ENCODE measurements at regions not wholly inside any gene's neighbourhood (a gene's known extent, or its start where the extent isn't known, plus 50 kb on each side); places are given as distances from the start of the nearest gene placed in this dataset.

DNA sequence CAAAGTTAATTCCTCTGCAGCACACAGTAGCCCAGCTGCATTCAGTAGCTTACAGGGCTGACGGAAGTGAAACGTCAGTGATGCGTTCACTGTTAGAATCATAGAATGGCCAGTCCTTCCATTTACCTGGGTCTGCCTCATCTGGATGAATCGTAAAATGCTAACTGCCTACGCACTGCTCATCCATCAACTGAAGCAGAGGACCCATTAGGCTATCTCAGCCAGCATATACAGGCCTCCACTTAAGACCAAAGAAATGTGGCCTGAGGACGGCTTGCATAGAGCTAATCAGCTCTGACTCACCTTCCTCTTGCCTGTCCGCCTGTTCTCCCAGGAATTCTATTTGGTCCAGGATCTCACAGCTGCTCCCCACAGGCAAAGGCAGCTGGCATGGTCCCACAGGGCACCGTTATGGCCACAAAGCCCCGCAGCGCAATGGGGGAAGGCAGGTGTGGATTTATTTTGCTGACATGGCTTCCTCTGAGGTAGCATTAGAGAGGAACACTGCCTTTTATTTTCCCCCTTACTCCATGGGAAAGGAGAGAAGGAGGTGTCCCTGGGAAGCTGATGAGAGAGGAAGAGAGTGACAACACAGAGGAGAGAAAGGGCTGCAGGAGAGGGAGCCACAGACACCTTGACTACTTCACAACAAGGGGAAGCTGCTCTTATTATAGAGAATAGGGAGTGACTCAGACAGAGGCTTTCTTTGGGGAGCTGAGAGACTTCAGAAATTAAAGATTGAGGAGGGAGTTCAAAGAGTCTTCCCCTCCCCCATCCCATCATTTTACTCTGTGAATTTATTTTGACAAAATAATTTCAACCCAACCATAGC is 177.6 kb downstream of the HHIPL2 start:
- DNase-seq (ENCODE audit: low read depth in 2 of 2), result no peak

DNA sequence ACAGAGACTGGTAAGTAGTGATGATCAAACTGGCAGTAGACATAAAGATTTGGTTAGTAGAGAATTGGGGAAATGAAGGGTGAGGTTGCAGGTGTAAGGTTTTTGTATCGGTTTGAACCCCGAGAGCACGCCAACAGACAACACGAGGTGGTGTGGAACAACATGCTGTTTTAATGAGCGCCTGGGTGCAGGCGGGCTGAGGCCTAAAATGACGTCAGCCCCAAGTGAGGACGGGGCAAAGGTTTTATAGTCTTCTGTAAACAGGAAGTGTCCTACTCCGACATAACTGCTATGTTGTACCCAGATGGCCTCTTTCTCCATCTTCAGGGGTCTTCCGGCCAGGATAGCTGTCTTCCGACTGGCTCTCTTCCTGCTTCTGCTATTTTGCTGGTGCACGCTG is 178.8 kb downstream of the HHIPL2 start:
- no peak for DNase-seq (ENCODE audit: low read depth in 2 of 2)

DNA sequence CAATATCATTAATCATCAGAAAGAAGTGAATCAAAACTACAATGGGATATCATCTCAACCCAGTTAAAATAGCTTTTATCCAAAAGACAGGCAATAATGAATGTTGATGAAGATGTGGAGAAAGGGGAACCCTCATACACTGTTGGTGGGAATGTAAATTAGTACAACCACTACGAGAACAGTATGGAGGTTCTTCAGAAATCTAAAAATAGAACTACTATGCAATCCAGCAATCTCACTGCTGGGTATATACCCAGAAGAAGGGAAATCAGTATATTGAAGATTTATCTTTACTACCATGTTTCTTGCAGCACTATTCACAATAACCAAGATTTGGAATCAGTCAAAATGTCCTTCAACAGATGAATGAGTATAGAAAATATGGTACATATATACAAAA is 189.8 kb downstream of the HHIPL2 start:
- no peak for DNase-seq (ENCODE audit: low read depth in 2 of 2)

DNA sequence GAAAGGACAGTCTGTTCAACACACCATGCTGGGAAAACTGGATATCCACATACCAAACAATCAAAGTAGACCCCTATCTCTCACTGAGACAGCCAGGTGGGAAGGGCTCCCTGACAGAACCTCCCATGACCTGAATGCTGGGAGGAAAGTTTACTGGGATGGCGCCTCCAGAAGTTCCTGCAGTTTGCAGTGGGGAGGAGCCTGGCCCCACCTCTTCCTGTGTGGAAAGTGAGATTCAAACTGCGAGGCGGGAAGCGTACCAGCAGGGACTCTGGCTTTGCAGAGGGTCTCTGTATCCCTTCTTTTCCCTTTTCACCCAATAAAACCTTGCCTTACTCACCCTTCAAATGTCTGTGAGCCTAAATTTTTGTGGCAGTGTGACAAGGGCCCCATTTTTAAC is 190.7 kb downstream of the HHIPL2 start:
- DNase-seq (ENCODE audit: low read depth in 2 of 2), result no peak

GRCh38 chr1:222347627-222348026 is 200.3 kb downstream of the HHIPL2 start:
- DNase-seq (ENCODE audit: low read depth in 2 of 2), result no peak

- no peak for DNase-seq (ENCODE audit: low read depth in 2 of 2)
Observed at GRCh38 chr1:222346955-222347354, 200.9 kb downstream of the HHIPL2 start.

DNA sequence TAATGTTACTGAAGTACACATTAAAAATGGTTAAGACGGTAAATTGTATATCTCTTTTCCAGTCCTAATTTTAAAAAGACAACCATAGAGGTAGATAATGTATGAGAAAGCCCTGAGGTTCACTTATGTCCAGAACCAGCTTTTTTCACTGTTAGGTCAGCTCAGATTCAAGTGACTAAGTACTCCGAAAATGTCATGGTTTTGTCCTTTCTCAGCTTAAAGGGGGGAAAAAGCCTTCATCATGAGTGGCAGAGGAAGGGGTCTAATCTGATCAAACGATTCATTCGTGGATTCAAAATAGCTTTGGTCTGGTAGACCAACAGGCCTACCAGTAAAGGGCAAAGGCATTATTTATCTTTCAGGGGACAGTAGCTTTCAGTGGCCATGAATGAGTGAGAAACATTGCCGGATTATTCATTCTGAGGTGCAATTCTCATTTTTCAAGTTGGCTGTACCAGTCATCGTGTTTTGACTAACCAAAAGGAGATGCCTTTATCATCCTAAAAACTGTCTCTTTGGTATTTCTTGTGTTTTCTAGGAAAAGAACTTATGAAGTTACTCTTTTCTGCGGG is 208.4 kb downstream of the HHIPL2 start:
- no peak for DNase-seq (ENCODE audit: low read depth in 2 of 2)

- DNase-seq (ENCODE audit: low read depth in 2 of 2), result no peak
Observed at GRCh38 chr1:222335586-222335985, 212.3 kb downstream of the HHIPL2 start.

- peak in 1 of 2 donors; percentile 4 for DNase-seq (ENCODE audit: low read depth in 2 of 2)
Observed at GRCh38 chr1:222334026-222334680, 213.8 kb downstream of the HHIPL2 start.

DNA sequence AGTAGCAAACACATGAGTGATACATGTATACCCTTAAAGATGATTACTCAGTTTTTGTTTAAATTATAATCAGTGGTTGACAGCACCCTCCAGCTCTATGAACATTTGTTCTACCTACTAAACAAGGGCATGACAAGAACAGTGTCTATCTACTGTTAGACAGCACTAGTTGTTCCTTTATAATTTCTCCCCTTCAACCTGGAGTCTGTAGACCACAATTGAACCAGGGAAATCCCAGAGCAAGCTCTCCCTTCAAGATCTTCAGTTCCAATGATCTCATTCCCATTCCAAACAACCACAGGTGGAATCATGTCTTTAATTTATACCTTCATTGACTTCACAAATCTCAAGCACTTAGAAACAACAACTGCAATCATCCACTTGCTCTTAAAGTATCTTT is 216.1 kb downstream of the HHIPL2 start:
- DNase-seq (ENCODE audit: low read depth in 2 of 2), result no peak

DNA sequence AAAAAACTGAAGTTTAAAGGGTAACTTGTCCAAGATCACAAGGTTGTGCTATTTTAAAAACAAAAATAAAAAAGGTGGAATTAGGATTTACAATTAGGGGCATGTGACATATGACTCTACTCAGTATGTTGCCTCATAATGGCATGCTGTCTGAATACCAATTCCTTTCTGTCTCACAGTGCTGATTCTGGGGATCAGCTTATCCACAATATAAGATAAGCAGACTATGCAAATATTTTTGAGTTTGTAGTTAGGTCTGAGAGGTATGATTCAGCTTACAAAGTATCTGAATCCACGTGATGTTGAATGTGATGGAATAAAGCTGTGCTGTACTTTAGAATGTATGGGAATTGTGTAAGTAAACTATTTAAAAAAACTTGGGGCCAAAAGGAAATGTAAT is 216.6 kb downstream of the HHIPL2 start:
- DNase-seq (ENCODE audit: low read depth in 2 of 2), result no peak

- no peak for DNase-seq (ENCODE audit: low read depth in 2 of 2)
Observed at GRCh38 chr1:222329493-222330045, 218.3 kb downstream of the HHIPL2 start.

GRCh38 chr1:222326710-222327036 is 221.2 kb downstream of the HHIPL2 start:
- DNase-seq (ENCODE audit: low read depth in 2 of 2), result no peak

DNA sequence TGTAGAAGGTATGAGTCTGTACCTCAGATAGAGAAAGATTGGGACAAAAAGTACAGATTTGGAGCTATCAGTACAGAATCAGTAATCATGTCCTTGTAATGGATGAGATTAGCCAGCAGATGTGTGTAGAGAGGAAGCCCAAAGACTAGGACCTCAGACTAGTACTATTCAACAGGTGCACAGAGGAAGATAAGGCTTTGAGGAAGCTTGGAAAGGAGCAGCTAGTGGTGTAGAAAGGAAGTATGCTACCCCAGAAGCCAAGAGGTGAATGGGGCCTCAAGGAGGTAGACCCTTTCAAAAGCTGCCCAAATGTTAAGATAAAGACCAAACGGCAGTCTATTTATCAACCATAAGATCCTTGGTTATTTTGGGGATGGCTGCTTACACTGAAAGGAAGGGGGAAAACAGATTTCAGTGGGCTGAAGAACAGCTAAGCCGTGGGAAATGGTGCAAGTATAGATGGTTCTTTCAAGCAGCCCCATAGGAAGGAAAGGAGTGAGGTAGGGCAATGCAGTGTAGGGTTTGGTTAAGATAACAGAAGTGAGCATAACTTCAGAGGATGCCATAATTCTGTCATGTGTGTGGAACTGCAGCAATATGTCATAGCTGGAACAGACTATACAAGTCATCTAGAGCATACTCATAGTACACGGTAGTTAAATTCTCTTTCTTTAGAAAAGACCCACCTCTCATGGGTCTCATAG is 221.7 kb downstream of the HHIPL2 start:
- no peak for DNase-seq (ENCODE audit: low read depth in 2 of 2)

DNA sequence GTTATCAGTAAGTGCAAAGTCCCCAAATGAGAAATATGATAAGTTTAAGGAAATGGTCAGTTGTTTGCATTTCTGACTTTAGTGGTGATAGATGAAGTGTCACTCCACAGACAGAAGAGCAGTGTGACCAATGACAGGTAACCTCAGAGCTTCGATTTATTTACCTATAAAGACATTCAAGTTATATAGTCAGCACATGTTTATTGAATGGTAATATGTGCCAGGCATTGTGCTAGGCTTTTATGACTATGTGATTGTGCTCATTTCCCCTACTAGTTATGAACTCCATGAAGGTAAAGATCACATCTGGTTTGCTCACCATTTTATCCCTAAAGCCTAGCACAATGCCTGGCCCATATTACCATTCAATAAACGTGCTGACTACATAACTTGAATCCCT is 222.4 kb downstream of the HHIPL2 start:
- no peak for DNase-seq (ENCODE audit: low read depth in 2 of 2)

GRCh38 chr1:222314839-222315238 is 233.1 kb downstream of the HHIPL2 start:
- no peak for DNase-seq (ENCODE audit: low read depth in 2 of 2)

DNA sequence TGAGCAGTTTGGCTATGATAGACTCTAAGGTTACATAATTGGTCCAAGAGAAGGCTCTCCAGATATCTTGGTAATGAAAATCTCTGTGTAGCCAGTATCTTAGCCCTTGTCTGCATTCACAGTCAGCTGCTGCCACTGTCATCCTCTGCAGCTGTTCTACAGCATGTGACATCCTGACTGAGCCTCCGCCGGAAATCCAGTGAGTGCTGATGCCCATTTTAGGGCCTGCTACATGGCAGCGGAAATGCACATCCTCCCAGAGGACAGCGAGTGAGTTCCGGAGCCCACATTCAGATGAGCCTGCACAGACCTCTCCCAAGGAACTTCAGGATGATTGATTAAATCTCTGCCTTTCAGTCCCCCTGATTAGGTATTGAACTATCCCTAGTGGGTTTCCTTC is 237.1 kb downstream of the HHIPL2 start:
- no peak for DNase-seq (ENCODE audit: low read depth in 2 of 2)

DNA sequence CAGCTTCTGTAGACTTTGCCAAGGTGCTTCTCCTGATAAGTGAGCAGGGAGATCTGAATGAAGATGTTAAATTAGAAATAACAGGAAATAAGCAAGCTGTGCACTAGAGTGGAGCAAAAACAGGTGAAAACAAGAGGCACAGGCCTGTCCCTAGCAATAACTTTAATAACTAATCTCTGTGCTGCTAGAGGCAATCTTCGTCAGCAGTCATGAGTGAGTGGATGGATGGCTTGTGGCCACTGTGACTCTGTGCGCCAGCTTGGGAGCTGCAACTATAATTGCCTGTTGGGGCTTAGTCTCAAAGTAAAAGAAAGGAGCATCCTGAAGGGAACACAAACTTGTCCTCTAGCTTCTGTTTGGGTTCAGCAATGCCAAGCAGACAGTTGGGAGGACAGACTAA is 240.3 kb downstream of the HHIPL2 start:
- DNase-seq (ENCODE audit: low read depth in 2 of 2), result no peak

DNA sequence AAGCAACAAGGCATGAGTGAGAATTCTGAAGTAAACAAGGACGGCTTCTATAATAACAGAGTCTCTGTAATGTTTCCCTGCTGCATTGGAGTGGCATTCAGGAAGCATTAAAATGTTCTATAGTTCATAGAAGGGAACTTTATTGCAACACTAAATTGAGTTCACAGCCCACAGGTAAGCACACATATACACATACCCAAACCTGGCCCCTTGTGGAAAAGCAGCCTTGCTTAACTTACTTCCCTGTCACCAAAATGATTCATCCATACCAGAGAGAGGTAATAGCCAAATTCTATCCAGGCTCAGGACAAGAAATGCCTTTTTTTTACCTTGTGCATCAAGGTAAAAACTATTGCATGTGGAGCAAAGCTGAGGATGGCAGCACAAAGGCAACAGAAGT is 241.4 kb downstream of the HHIPL2 start:
- DNase-seq (ENCODE audit: low read depth in 2 of 2), result no peak

- DNase-seq (ENCODE audit: low read depth in 2 of 2), result no peak
Observed at GRCh38 chr1:222306011-222306410, 241.9 kb downstream of the HHIPL2 start.

- no peak for DNase-seq (ENCODE audit: low read depth in 2 of 2)
Observed at GRCh38 chr1:222301652-222302051, 246.3 kb downstream of the HHIPL2 start.

DNA sequence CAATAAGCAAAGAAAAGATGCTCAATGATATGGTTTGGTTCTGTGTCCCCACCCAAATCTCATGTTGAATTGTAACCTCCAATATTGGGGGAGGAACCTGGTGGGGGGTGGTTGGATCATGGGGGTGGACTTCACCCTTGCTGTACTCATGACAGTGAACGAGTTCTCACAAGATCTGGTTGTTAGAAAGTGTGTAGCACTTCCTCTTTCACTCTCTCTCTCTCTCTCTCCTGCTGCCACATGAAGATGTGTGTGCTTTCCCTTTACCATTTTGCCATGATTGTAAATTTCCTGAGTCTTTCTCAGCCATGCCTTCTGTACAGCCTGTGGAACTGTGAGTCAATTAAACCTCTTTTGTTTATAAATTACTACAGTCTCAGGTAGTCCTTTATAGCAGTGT is 248.4 kb downstream of the HHIPL2 start:
- DNase-seq (ENCODE audit: low read depth in 2 of 2), result no peak

Data from stimulated activated CD4-positive, alpha-beta T cell treated with anti-CD3 and anti-CD28 coated beads, Interleukin-4, amount 100 ng/mL, for 48 hours (primary cell).